NCI-H2081 treated with DMSO at 0.1 percent for 48 hours (cell line): ENCODE measurements at regions not wholly inside any gene's neighbourhood (a gene's known extent, or its start where the extent isn't known, plus 50 kb on each side); places are given as distances from the start of the nearest gene placed in this dataset.

ENCODE experiments used
- DNase-seq: peaks from one replicate; lab custom pipeline; 2025; lab: John Stamatoyannopoulos, UW

- DNase-seq, result no peak
These were observed 69.8 kb upstream of the DTNA start for GRCh38 chr18:34640276-34640675.

GRCh38 chr18:34643989-34644388, 66.1 kb upstream of the DTNA start:
- DNase-seq, result no peak

- no peak for DNase-seq
These were observed 62.8 kb upstream of the DTNA start for GRCh38 chr18:34647251-34647650.

- no peak for DNase-seq
These were observed 61.7 kb upstream of the DTNA start for GRCh38 chr18:34648269-34648985.

GRCh38 chr18:34649080-34649479, 61.0 kb upstream of the DTNA start:
- DNase-seq, result no peak

- no peak for DNase-seq
These were observed 60.0 kb upstream of the DTNA start for GRCh38 chr18:34650121-34650545.

GRCh38 chr18:34651586-34652369, 58.3 kb upstream of the DTNA start:
- DNase-seq, result no peak

GRCh38 chr18:34655131-34655530, 55.0 kb upstream of the DTNA start:
- no peak for DNase-seq

- no peak for DNase-seq
These were observed 52.1 kb upstream of the DTNA start for GRCh38 chr18:34657860-34658500.

GRCh38 chr18:34659579-34660517, 50.2 kb upstream of the DTNA start:
- peak; percentile 31 for DNase-seq
